Fibroblast of skin of abdomen (primary cell): ENCODE measurements at regions not wholly inside any gene's neighbourhood (a gene's known extent, or its start where the extent isn't known, plus 50 kb on each side); places are given as distances from the start of the nearest gene placed in this dataset.

ENCODE experiments used
- DNase-seq: peaks from one replicate; pipeline ENCODE4 v3.0.0-alpha.2; 2013

- DNase-seq, result no peak
These were observed 175.6 kb downstream of the BMP7 start for GRCh38 chr20:57090590-57091560.

- no peak for DNase-seq
These were observed 174.7 kb downstream of the BMP7 start for GRCh38 chr20:57091748-57092111.

GRCh38 chr20:57092112-57092899 is 174.1 kb downstream of the BMP7 start:
- DNase-seq, result peak; percentile 31

GRCh38 chr20:57092900-57093530 is 173.4 kb downstream of the BMP7 start:
- DNase-seq, result no peak

- DNase-seq, result no peak
These were observed 172.7 kb downstream of the BMP7 start for GRCh38 chr20:57093766-57094165.

GRCh38 chr20:57094252-57094891 is 172.1 kb downstream of the BMP7 start:
- no peak for DNase-seq

- DNase-seq, result no peak
These were observed 171.4 kb downstream of the BMP7 start for GRCh38 chr20:57094991-57095390.

GRCh38 chr20:57095426-57095825 is 171.0 kb downstream of the BMP7 start:
- DNase-seq, result no peak

- no peak for DNase-seq
These were observed 169.1 kb downstream of the BMP7 start for GRCh38 chr20:57097245-57097915.

- DNase-seq, result no peak
These were observed 164.3 kb downstream of the BMP7 start for GRCh38 chr20:57102160-57102559.

- DNase-seq, result no peak
These were observed 163.9 kb downstream of the BMP7 start for GRCh38 chr20:57102566-57102965.

- DNase-seq, result no peak
These were observed 163.2 kb downstream of the BMP7 start for GRCh38 chr20:57103146-57103800.

- no peak for DNase-seq
These were observed 162.3 kb downstream of the BMP7 start for GRCh38 chr20:57104113-57104512.

- DNase-seq, result no peak
These were observed 161.7 kb downstream of the BMP7 start for GRCh38 chr20:57104651-57105204.

- no peak for DNase-seq
These were observed 160.3 kb downstream of the BMP7 start for GRCh38 chr20:57106030-57106682.

- no peak for DNase-seq
These were observed 159.7 kb downstream of the BMP7 start for GRCh38 chr20:57106692-57107091.

- no peak for DNase-seq
These were observed 159.2 kb downstream of the BMP7 start for GRCh38 chr20:57107208-57107607.

GRCh38 chr20:57108218-57108617 is 158.2 kb downstream of the BMP7 start:
- no peak for DNase-seq

GRCh38 chr20:57108742-57109570 is 157.5 kb downstream of the BMP7 start:
- no peak for DNase-seq

- DNase-seq, result no peak
These were observed 156.9 kb downstream of the BMP7 start for GRCh38 chr20:57109571-57109953.
